ENCODE measurements at regions not wholly inside any gene's neighbourhood (a gene's known extent, or its start where the extent isn't known, plus 50 kb on each side); places are given as distances from the start of the nearest gene placed in this dataset.

- no peak for TF ChIP-seq HHEX (CRISPR knock-in tag; IDR thresholded peaks at IDR 0.05)
- TF ChIP-seq ZNF263 (CRISPR knock-in tag; IDR thresholded peaks at IDR 0.05) = no peak
These were observed 203.3 kb downstream of the OR13H1 start (continued) for GRCh38 chrX:131747173-131747572.

GRCh38 chrX:131752493-131753198 lies 208.8 kb downstream of the OR13H1 start:
- Histone ChIP-seq H3K9me3 (ENCODE audit: low read length) (no peaks in the 10 kb centered on the region), H3K36me3 (replicated peaks in 1 of 2; ENCODE audit: control insufficient read depth in 1 of 2, insufficient read depth in 2 of 2, low read length in 2 of 2) (peaks cover 0 to 2% of the 10 kb centered on the region in 2 experiments; a peak in 2 of 5 replicates), H3K4me2 (ENCODE audit: low read depth, low read length) (no peak overlapping the region), H3K27ac (ENCODE audit: extremely low read length, insufficient read depth, low read length) (no peak overlapping the region), H3K79me2 (ENCODE audit: insufficient read depth, low read length) (no peaks in the 10 kb centered on the region), H3K4me1 (ENCODE audit: insufficient read depth, low read length) (no peaks in the 10 kb centered on the region), H3K4me3 (replicated peaks in 1 of 3; ENCODE audit: insufficient read depth in 1 of 3, low read depth in 2 of 3, low read length in 3 of 3) (no peak overlapping the region), H2AFZ (ENCODE audit: low read length) (no peak overlapping the region), H3K27me3 (ENCODE audit: control insufficient read depth in 1 of 2, insufficient read depth in 2 of 2, low read length in 2 of 2) (no peaks in the 10 kb centered on the region), H3K9ac (ENCODE audit: insufficient read depth, low read depth, low read length) (no peak overlapping the region), H4K20me1 (ENCODE audit: insufficient read depth, low read length) (no peaks in the 10 kb centered on the region)
- WGBS (ENCODE audit: low lambda C conversion rate) = 99% methylated on average over 18 of the region's 24 CpGs
- intact Hi-C loops (cut with micrococcal nuclease; ENCODE audit: unreplicated experiment) (no loop called here), in situ Hi-C loops (cut with HindIII; ENCODE audit: extremely low pct_ligation_motif_present, low pct_unique_long_range_greater_than_20kb) (no loop called here)
- DNase-seq (ENCODE audit: low spot score) (no peak), FAIRE-seq (no peak), ATAC-seq (no peak)
- no TSS peak for BruUV-seq (replicated peaks)
- ChIA-PET CTCF (ENCODE audit: low intra/inter-chr PET ratio, low total read pairs) (no interaction called here), POLR2A (no interaction called here)
- TF ChIP-seq EP300 (IDR thresholded peaks at IDR 0.05; ENCODE audit: low read depth in 2 of 2, low read length in 2 of 2) (no peak), EP300 (CRISPR knock-in tag; IDR thresholded peaks at IDR 0.05; ENCODE audit: borderline replicate concordance) (no peak), HMG20A (CRISPR knock-in tag; IDR thresholded peaks at IDR 0.05; ENCODE audit: borderline replicate concordance) (no peak), IRX3 (CRISPR knock-in tag; IDR thresholded peaks at IDR 0.05; ENCODE audit: borderline replicate concordance, low read depth) (no peak), ZSCAN21 (CRISPR knock-in tag; IDR thresholded peaks at IDR 0.05; ENCODE audit: borderline replicate concordance) (no peak), ZNF263 (CRISPR knock-in tag; IDR thresholded peaks at IDR 0.05) (no peak), XBP1 (CRISPR knock-in tag; IDR thresholded peaks at IDR 0.05) (no peak), MIXL1 (CRISPR knock-in tag; IDR thresholded peaks at IDR 0.05) (no peak), ZNF414 (CRISPR knock-in tag; IDR thresholded peaks at IDR 0.05) (no peak), PTBP1 (IDR thresholded peaks at IDR 0.05; ENCODE audit: low read depth, low read length, poor library complexity, severe bottlenecking) (no peak), ERF (CRISPR knock-in tag; IDR thresholded peaks at IDR 0.05) (no peak), PRPF4 (IDR thresholded peaks at IDR 0.05; ENCODE audit: low read depth, low read length, poor library complexity, severe bottlenecking) (no peak), NCOA1 (CRISPR knock-in tag; IDR thresholded peaks at IDR 0.05) (no peak)

All from HepG2 (cell line).